AG04449 (cell line): ENCODE measurements at regions not wholly inside any gene's neighbourhood (a gene's known extent, or its start where the extent isn't known, plus 50 kb on each side); places are given as distances from the start of the nearest gene placed in this dataset.

ENCODE experiments used
- CTCF ChIA-PET: fragments of 350-600 bp; formaldehyde crosslinking; extraction: SDS; loops from one replicate; lab custom pipeline; 2021; ENCODE audit warnings: antibody characterized with exemption; lab: Yijun Ruan, JAX
- POLR2A ChIA-PET: fragments of 400-600, 350-600 bp; formaldehyde crosslinking; extraction: SDS; loops from one replicate; lab custom pipeline; 2020; ENCODE audit warnings: antibody characterized with exemption, inconsistent platforms; lab: Yijun Ruan, JAX
- DNase-seq: peaks from one replicate; pipeline ENCODE4 v3.0.0-alpha.2; 2010; ENCODE audit warnings: low read depth, low spot score
- H3K4me3 ChIP-seq: 2 replicates; pipeline ENCODE4 v1.5.1; 2011; ENCODE audit warnings: low read depth, mild to moderate bottlenecking, control low read depth, low read length
- CTCF ChIP-seq: IDR thresholded peaks from one replicate; pipeline ENCODE4 v1.5.1; 2011; ENCODE audit warnings: mild to moderate bottlenecking, moderate library complexity, low read length, control low read depth, inconsistent platforms; ENCODE audit not compliant: insufficient read depth; ENCODE audit errors: missing control alignments

GRCh38 chr4:162793571-162793970, 373.1 kb downstream of the NAF1 start:
- no peak for DNase-seq
- CTCF ChIA-PET = no interaction called here
- no peak overlapping the region for H3K4me3 ChIP-seq
- TF ChIP-seq CTCF = no peak
- POLR2A ChIA-PET = no interaction called here

- no peak overlapping the region for H3K4me3 ChIP-seq
- no peak for DNase-seq
- CTCF ChIA-PET = no interaction called here
- no peak for TF ChIP-seq CTCF
- POLR2A ChIA-PET = no interaction called here
Observed at GRCh38 chr4:162793004-162793403, 373.7 kb downstream of the NAF1 start.

GRCh38 chr4:162791226-162791625, 375.5 kb downstream of the NAF1 start:
- DNase-seq = no peak
- CTCF ChIA-PET = no interaction called here
- POLR2A ChIA-PET = no interaction called here
- no peak overlapping the region for H3K4me3 ChIP-seq
- TF ChIP-seq CTCF = no peak

GRCh38 chr4:162787120-162787519, 379.6 kb downstream of the NAF1 start:
- CTCF ChIA-PET = no interaction called here
- DNase-seq = no peak
- no peak for TF ChIP-seq CTCF
- H3K4me3 ChIP-seq = no peak overlapping the region
- POLR2A ChIA-PET = no interaction called here

GRCh38 chr4:162782778-162783525, 383.7 kb downstream of the NAF1 start:
- POLR2A ChIA-PET = no interaction called here
- CTCF ChIA-PET = no interaction called here
- TF ChIP-seq CTCF = no peak
- no peak for DNase-seq
- H3K4me3 ChIP-seq = no peak overlapping the region

GRCh38 chr4:162782096-162782777, 384.5 kb downstream of the NAF1 start:
- ChIA-PET POLR2A (no interaction called here), CTCF (no interaction called here)
- no peak for TF ChIP-seq CTCF
- H3K4me3 ChIP-seq = no peak overlapping the region
- DNase-seq = no peak
